OCI-LY7 (cell line): ENCODE measurements at regions not wholly inside any gene's neighbourhood (a gene's known extent, or its start where the extent isn't known, plus 50 kb on each side); places are given as distances from the start of the nearest gene placed in this dataset.

ENCODE experiments used
- BruUV-seq: library from RNA; stranded (reverse); fragments of 400-500 nt; replicated peaks from 2 replicates; lab custom pipeline; 2021; lab: Mats Ljungman, UMichigan
- CTCF ChIA-PET: fragments of 300-600 bp; sonication (Branson Sonifier 250); formaldehyde crosslinking; loops from one replicate; lab custom pipeline; 2022; ENCODE audit warnings: antibody characterized with exemption; ENCODE audit not compliant: unreplicated experiment; lab: Charles Lee
- POLR2A ChIA-PET: fragments of 300-600 bp; sonication (Branson Sonifier 250); formaldehyde crosslinking; loops from one replicate; lab custom pipeline; 2022; ENCODE audit warnings: antibody characterized with exemption; lab: Charles Lee
- DNase-seq: peaks from one replicate; pipeline ENCODE4 v3.0.0-alpha.2; 2015; ENCODE audit warnings: low spot score
- H2AFZ ChIP-seq: fragments of 200-600 bp; sonication (generic), shearing (Covaris generic); 2 replicates; pipeline ENCODE4 v1.6.1; 2014; ENCODE audit warnings: mild to moderate bottlenecking, antibody characterized with exemption, low read length, moderate library complexity
- H3K27ac ChIP-seq: fragments of 200-600 bp; sonication (generic); 2 replicates; pipeline ENCODE4 v1.5.1; 2014; ENCODE audit warnings: mixed run types, low read depth, mild to moderate bottlenecking, moderate library complexity, low read length, inconsistent platforms; ENCODE audit not compliant: poor library complexity, severe bottlenecking
- H3K36me3 ChIP-seq: fragments of 200-600 bp; sonication (generic); 2 replicates; pipeline ENCODE4 v1.6.1; 2014; ENCODE audit warnings: mild to moderate bottlenecking, antibody characterized with exemption, low read length, moderate library complexity, mixed read lengths; ENCODE audit not compliant: insufficient read depth
- H3K4me1 ChIP-seq: fragments of 200-600 bp; sonication (generic); 2 replicates; pipeline ENCODE4 v1.5.1; 2014; ENCODE audit warnings: mild to moderate bottlenecking, low read length; ENCODE audit not compliant: insufficient read depth, poor library complexity, severe bottlenecking
- H3K4me2 ChIP-seq: fragments of 200-600 bp; sonication (generic); 2 replicates; pipeline ENCODE4 v1.6.1; 2014; ENCODE audit warnings: mild to moderate bottlenecking, low read length
- H3K4me3 ChIP-seq: fragments of 200-600 bp; sonication (generic); 2 replicates; pipeline ENCODE4 v1.5.1; 2014; ENCODE audit warnings: mild to moderate bottlenecking, low read depth, low read length; ENCODE audit not compliant: poor library complexity, severe bottlenecking
- H3K79me2 ChIP-seq: fragments of 200-600 bp; sonication (generic); 2 replicates; pipeline ENCODE4 v1.6.1; 2016; ENCODE audit warnings: low read depth, mild to moderate bottlenecking, low read length, moderate library complexity, mixed read lengths; ENCODE audit not compliant: insufficient read depth
- H3K9me2 ChIP-seq: fragments of 200-600 bp; sonication (generic); 2 replicates; pipeline ENCODE4 v1.6.1; 2016; ENCODE audit warnings: mild to moderate bottlenecking, low read length, mixed read lengths; ENCODE audit not compliant: insufficient read depth
- H3K9me3 ChIP-seq: fragments of 200-600 bp; sonication (generic); 2 replicates; pipeline ENCODE4 v1.6.1; 2014; ENCODE audit warnings: mild to moderate bottlenecking, mixed run types, low read length, mixed read lengths
- H4K20me1 ChIP-seq: fragments of 200-600 bp; sonication (generic); 2 replicates; pipeline ENCODE4 v1.6.1; 2014; ENCODE audit warnings: mild to moderate bottlenecking, antibody characterized with exemption, low read length, moderate library complexity, mixed read lengths; ENCODE audit not compliant: insufficient read depth
- EZH2phosphoT487 ChIP-seq: fragments of 200-600 bp; sonication (generic); IDR thresholded peaks from 2 replicates; pipeline ENCODE4 v1.6.1; 2018; ENCODE audit warnings: low read depth, borderline replicate concordance, mild to moderate bottlenecking, mixed run types, antibody characterized with exemption, low read length, moderate library complexity, mixed read lengths
- intact Hi-C: fragments of 100-400 bp; cut with micrococcal nuclease; formaldehyde crosslinking; loops from one replicate; pipeline ENCODE4 v1.10.0; 2022; ENCODE audit not compliant: unreplicated experiment
- TF ChIP-seq, protein P1 (sequence below): fragments of 200-600 bp; sonication (generic); conservative IDR thresholded peaks from 2 replicates; pipeline ENCODE4 v1.5.1; 2014; ENCODE audit warnings: mild to moderate bottlenecking, antibody characterized with exemption, low read length, moderate library complexity, mixed read lengths

DNA sequence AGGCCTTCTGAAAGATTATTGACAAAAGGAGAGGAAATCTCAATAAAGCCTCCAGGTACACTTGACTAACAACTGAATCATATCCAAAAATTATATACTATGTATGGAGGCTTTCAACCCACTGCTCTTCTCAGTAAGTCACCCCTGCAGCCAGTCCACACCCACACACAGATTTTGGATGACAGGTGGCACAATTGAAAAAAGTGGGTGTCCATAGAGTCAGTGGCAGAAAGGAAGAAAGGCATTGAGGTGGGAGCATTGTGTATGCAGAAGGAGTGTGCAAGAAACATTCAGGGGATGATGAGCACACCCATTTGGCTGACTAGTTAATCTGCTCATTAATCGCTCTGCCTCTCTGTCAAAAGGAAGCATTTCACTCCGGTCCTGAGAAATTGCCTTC is 150.6 kb upstream of the IL12B start:
- Histone ChIP-seq H3K9me2 (no peaks in the 10 kb centered on the region), H3K4me3 (no peak overlapping the region), H4K20me1 (no peaks in the 10 kb centered on the region), H3K4me1 (no peaks in the 10 kb centered on the region), H3K9me3 (no peaks in the 10 kb centered on the region), H3K4me2 (no peak overlapping the region), H3K79me2 (no peaks in the 10 kb centered on the region), H3K27ac (no peak overlapping the region), H2AFZ (no peak overlapping the region), H3K36me3 (no peaks in the 10 kb centered on the region)
- BruUV-seq: no TSS peak
- TF ChIP-seq EZH2phosphoT487: no peak
- TF ChIP-seq, protein P1, sequence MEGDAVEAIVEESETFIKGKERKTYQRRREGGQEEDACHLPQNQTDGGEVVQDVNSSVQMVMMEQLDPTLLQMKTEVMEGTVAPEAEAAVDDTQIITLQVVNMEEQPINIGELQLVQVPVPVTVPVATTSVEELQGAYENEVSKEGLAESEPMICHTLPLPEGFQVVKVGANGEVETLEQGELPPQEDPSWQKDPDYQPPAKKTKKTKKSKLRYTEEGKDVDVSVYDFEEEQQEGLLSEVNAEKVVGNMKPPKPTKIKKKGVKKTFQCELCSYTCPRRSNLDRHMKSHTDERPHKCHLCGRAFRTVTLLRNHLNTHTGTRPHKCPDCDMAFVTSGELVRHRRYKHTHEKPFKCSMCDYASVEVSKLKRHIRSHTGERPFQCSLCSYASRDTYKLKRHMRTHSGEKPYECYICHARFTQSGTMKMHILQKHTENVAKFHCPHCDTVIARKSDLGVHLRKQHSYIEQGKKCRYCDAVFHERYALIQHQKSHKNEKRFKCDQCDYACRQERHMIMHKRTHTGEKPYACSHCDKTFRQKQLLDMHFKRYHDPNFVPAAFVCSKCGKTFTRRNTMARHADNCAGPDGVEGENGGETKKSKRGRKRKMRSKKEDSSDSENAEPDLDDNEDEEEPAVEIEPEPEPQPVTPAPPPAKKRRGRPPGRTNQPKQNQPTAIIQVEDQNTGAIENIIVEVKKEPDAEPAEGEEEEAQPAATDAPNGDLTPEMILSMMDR: no peak
- intact Hi-C loops: no loop called here
- DNase-seq: no peak
- CTCF ChIA-PET: no interaction called here
- POLR2A ChIA-PET: no interaction called here

DNA sequence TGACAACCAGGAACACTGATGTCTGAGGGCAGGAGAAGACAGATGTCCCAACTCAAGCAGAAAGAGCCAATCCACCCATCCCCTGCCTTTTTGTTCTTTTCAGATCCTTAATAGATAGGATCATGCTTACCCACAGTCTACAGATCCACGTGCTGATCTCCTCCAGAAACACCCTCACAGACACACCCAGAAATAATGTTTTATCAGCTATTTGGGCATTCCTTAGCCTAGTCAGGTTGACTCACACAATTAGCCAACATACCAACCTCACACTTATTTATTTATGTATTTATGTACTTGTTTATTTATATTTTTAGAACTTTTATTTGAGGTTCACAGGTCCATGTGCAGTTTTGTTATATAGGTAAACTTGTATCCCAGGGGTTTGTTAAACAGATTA is 151.5 kb upstream of the IL12B start:
- no TSS peak for BruUV-seq
- Histone ChIP-seq H3K4me3 (no peak overlapping the region), H3K27ac (no peak overlapping the region), H3K9me2 (no peaks in the 10 kb centered on the region), H3K9me3 (no peaks in the 10 kb centered on the region), H3K4me2 (no peak overlapping the region), H4K20me1 (no peaks in the 10 kb centered on the region), H3K36me3 (no peaks in the 10 kb centered on the region), H3K4me1 (no peaks in the 10 kb centered on the region), H2AFZ (no peak overlapping the region), H3K79me2 (no peaks in the 10 kb centered on the region)
- intact Hi-C loops: no loop called here
- TF ChIP-seq, protein P1: no peak
- no peak for TF ChIP-seq EZH2phosphoT487
- POLR2A ChIA-PET: interaction anchor here (0.6 kb wide), 1 partner anchor 10 kb away, joined by 3 read pairs; no protein-coding TSS in a partner anchor
- CTCF ChIA-PET: no interaction called here
- DNase-seq: no peak

DNA sequence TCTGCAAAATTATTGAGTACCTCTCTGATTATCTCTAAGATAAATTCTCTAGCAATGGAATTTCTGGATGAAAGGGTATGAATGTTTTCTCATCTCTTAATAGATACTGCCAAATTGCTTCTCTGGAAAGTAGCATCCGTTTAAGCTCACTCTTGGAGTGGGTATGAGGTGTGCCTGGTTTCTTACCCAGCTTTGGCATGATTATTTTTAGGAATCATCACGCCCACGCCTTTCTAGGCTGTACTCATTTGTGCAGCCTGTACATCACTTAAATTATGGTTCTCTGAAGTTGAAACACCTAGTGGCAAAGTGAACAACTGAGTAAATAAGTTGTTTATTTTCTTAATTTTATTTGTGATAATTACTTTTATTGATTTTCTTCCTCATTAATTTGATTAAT is 156.5 kb upstream of the IL12B start:
- TF ChIP-seq EZH2phosphoT487: no peak
- TF ChIP-seq, protein P1: no peak
- ChIA-PET POLR2A (interaction anchor here (1.0 kb wide), 1 partner anchor 17 kb away, joined by 3 read pairs; no protein-coding TSS in a partner anchor), CTCF (no interaction called here)
- Histone ChIP-seq H3K4me2 (no peak overlapping the region), H2AFZ (no peak overlapping the region), H3K79me2 (no peaks in the 10 kb centered on the region), H3K9me3 (no peaks in the 10 kb centered on the region), H3K4me3 (no peak overlapping the region), H3K4me1 (no peaks in the 10 kb centered on the region), H4K20me1 (no peaks in the 10 kb centered on the region), H3K9me2 (no peaks in the 10 kb centered on the region), H3K27ac (no peak overlapping the region), H3K36me3 (no peaks in the 10 kb centered on the region)
- intact Hi-C loops: no loop called here
- no peak for DNase-seq
- no TSS peak for BruUV-seq
